GM18951 (cell line): ENCODE measurements at regions not wholly inside any gene's neighbourhood (a gene's known extent, or its start where the extent isn't known, plus 50 kb on each side); places are given as distances from the start of the nearest gene placed in this dataset.
"Not testable (repeated sequence)": the region's sequence is repeated elsewhere in the genome, so short reads cannot be mapped to it uniquely, and the experiment has no call there.

Experiments
- POLR2A ChIP-seq: IDR thresholded peaks from 4 replicates; pipeline ENCODE4 v1.6.1; 2011; ENCODE audit warnings: mild to moderate bottlenecking; ENCODE audit not compliant: insufficient read length, insufficient read depth; ENCODE audit errors: extremely low read depth
- in situ Hi-C: fragments of 300-500 bp; cut with MboI; formaldehyde crosslinking; loops from one replicate; pipeline ENCODE4 v1.12.0; 2022; ENCODE audit warnings: low sequenced_read_pairs, mixed read lengths, inconsistent platforms; ENCODE audit not compliant: unreplicated experiment

DNA sequence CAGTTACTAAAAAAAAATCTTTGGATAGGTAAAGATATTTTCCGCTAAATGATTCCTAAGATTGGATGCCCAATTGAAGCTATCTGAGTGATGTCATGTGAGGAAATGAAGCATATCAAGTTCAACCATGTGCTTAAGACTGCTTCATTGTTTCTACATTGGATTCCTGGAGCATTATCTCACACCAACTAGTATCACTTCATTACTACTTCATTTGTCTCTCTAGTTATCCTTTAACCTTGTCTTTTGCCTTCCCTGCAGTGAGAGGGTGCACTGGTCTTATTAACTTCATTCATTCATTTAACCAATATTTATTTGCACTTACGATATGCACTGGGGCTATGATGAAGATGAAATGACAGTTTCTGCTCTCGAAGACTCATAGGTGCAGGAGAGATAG lies 198.1 kb downstream of the SLC38A4 start:
- TF ChIP-seq POLR2A: no peak
- in situ Hi-C loops: no loop called here

DNA sequence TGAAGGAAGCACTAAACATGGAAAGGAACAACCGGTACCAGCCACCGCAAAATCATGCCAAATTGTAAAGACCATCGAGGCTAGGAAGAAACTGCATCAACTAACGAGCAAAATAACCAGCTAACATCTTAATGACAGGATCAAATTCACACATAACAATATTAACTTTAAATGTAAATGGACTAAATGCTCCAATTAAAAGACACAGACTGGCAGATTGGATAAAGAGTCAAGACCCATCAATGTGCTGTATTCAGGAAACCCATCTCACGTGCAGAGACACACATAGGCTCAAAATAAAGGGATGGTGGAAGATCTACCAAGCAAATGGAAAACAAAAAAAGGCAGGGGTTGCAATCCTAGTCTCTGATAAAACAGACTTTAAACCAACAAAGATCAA lies 206.3 kb downstream of the SLC38A4 start:
- in situ Hi-C loops: not testable (repeated sequence)

DNA sequence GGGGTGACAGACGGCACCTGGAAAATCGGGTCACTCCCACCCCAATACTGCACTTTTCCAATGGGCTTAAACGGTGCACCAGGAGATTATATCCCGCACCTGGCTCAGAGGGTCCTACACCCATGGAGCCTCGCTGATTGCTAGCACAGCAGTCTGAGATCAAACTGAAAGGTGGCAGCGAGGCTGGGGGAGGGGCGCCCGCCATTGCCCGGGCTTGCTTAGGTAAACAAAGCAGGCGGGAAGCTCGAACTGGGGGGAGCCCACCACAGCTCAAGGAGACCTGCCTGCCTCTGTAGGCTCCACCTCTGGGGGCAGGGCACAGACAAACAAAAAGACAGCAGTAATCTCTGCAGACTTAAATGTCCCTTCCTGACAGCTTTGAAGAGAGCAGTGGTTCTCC lies 208.1 kb downstream of the SLC38A4 start:
- in situ Hi-C loops: not testable (repeated sequence)

DNA sequence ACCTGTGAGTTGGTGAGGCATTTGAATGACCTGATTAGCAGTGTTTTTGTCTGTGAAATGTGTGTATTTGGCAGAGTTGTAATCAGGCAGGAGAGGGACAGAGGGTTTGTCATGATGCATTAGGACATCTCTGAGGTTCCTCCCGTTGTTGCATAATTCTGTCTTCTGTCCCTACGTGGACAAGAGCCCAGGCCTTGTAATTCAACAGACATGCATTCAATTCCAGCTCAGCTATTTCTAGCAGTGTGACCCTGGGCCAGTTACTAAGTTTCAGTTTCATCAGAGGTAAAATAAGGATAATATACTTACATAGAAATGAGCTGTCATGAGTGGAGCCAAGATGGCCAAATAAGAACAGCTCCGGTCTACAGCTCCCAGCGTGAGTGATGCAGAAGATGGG lies 208.6 kb downstream of the SLC38A4 start:
- in situ Hi-C loops: no loop called here
- TF ChIP-seq POLR2A: no peak

DNA sequence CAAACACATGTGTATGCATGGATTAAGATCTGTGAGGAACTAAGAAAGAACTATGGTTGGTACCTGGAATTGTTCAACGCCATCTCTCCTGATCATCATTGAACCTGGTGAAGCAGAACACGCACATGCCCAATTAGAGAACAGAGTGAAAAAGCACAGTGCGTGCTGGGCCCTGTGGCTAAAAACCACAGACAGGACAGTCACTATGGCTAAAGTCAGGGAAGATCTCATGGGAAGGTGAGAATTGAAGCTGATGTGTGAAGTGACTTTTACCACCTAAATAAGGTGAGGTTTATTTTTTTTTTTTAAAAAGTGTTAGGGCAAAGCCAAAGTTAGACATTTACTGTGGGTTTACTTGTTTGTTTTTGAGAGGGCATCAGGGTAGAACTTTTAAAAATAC lies 215.0 kb downstream of the SLC38A4 start:
- in situ Hi-C loops: no loop called here
- TF ChIP-seq POLR2A: no peak

DNA sequence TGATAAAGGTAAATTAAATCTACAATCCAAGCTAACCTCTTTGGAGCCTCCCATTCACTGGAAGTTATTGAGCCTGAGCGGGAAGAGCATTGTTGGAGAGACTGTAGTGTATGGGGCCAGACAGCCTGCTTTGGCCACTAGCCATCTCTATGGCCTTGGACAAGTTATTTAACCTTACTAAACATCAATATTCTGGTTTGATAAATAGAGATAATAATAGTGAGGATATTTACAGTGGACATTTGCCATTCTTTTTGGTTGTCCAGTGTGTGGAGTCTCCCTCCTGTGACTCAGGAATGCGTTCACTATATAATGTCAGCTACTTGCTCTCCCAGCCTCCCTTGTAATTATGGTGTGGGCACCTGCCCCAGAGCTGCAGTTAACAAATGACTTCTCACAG lies 216.1 kb downstream of the SLC38A4 start:
- no peak for TF ChIP-seq POLR2A
- in situ Hi-C loops: no loop called here

DNA sequence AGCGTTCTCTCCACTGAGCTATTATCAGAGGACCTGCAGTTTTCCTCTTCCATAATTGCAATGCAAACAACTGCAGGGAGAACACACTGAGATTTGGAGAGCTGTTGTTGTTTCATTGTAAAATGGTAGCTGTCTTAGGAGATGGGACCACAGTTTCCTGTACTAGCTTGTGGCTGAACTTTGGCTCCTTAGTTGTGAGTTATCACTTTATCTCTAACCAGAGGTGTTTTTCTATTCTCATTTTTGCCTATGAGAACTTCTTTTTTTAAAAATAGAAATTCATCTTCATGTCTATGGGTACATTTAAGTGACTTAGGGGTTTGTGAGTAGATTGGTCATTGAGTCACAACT lies 216.5 kb downstream of the SLC38A4 start:
- no peak for TF ChIP-seq POLR2A
- in situ Hi-C loops: no loop called here

DNA sequence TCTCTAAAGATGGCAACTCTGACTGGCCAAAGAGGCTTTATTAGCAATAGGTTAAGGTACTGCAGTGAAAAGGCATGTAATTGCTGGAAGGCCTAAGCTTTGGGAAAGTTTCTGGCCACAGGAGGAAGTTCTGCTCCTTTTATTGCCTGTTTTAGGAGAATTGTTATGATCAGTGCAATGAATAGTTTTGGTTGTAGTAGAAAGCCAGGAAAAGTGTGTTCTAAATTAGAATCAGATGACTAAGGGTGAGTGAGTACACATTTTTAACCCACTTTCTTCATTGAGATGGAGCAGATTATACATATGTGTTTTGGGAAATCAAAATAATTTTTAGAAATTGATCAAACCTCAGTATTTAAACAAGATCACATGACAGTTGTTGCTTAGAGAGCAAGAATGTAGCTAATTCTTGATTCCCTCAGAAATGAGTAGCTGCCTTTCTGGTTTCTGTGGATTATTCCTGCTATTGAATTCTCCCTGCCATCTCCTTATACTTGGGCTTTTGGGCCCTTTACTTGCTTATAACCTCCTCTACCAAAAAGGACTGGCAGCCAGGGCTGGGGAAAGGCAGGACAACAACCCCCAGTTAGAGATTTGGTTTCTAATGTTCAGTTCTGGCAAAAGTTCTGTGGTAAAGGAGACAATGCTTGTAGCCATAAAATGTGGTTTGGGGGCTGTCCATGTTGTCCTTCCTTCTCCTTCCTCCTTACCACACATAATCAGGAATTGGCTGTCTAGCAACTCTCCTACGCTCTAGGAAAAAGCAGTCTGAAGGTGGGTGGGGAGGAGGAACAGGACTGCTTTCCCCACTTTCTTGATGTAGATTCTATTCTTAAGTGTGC lies 217.1 kb downstream of the SLC38A4 start:
- no peak for TF ChIP-seq POLR2A
- in situ Hi-C loops: no loop called here

DNA sequence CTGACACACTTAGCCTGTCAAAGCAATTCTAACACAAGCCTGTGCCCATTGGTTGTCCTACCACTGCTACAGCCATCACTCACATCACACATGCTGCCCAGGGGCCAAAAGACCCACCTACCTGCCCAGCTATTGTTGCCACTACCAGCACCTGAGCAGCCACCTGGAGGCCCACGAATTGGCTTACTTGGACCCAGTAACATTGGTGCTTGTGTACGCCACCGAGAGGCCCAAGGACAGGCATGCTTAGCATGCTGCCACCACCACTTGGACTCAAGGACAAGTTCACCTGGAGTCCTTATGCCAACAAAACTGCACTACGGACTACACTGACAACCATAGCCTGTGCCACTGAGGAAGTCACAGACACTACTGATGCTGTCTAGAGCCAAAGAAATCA lies 221.1 kb downstream of the SLC38A4 start:
- in situ Hi-C loops: no loop called here
- no peak for TF ChIP-seq POLR2A

DNA sequence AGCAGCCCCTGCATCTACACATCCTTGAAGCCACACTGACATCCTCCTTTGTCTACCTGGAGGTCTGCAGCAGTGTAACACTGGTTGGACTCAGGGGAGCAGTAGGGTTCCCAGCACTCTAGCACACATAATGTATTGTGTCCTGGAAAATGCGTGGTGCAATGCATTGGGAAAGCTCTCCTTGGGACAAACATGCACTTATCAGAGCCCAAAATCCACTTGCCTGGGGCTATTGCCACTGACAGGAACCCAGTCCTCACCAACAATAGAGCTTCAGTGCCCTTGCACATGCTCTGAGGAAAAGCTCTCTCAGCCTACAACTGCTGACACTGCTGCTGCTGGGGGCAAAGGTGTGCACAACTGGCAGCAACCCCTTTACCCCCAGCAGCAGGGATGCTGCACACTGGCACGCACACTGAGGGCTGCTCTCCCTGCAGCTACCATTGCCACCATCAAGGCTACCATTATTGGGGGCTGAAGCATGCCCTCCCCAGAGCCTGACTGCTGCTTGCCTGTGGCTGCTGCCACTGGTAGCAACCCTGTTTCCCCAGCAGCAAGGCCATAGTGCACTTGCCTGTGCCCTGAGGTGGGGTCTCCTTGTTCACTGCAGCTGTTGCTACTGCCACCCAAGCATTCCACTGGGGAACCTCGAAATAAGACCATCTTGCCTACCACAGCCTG lies 221.9 kb downstream of the SLC38A4 start:
- no peak for TF ChIP-seq POLR2A
- in situ Hi-C loops: no loop called here

DNA sequence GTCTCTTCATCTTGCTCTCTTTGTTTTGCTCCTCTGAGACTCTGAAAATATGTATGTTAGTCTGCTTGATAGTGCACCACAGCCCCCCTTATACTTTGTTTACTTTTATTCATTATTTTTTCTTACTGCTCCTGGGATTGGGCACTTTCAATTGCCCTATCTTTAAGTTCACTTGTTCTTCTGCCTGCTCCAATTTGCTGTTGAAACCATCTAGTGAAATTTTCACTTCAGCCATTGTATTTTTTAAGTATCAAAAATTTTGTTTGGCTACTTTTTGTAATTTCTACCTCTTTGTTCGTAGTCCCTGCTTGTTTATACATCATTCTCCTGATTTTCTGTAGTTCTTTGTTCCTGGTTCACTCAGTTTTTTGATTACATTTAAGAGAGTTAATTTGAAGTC lies 223.3 kb downstream of the SLC38A4 start:
- in situ Hi-C loops: no loop called here
- no peak for TF ChIP-seq POLR2A

DNA sequence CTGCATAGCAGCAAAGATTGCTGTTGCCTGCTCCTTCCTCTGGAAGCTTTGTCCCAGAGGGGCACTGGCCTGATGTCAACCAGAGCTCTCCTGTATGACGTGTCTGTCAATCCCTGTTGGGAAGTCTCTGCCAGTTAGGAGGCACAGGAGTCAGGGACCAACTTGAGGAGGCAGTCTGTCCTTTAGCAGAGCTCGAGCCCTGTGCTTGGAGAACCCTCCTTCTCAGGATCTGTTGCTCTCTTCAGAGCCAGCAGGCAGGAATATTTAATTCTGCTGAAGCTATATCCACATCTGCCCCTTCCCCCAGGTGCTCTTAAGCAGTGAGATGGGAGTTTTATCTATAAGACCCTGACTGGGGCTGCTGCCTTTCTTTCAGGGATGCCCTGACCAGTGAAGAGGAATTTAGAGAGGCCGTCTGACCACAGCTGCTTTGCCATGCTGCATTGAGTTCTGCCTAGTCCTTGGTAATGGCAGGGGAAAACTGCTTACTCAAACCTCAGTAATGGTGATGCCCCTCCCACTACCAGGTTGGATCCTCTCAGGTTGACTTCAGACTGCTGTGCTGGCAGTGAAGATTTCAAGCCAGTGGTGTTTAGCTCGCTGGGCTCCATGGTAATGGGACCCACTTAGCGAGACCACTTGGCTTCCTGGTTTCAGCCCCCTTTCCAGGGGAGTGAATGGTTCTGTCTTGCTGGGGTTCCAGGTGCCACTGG lies 218.6 kb upstream of the SLC38A2 start:
- TF ChIP-seq POLR2A: no peak
- in situ Hi-C loops: no loop called here

DNA sequence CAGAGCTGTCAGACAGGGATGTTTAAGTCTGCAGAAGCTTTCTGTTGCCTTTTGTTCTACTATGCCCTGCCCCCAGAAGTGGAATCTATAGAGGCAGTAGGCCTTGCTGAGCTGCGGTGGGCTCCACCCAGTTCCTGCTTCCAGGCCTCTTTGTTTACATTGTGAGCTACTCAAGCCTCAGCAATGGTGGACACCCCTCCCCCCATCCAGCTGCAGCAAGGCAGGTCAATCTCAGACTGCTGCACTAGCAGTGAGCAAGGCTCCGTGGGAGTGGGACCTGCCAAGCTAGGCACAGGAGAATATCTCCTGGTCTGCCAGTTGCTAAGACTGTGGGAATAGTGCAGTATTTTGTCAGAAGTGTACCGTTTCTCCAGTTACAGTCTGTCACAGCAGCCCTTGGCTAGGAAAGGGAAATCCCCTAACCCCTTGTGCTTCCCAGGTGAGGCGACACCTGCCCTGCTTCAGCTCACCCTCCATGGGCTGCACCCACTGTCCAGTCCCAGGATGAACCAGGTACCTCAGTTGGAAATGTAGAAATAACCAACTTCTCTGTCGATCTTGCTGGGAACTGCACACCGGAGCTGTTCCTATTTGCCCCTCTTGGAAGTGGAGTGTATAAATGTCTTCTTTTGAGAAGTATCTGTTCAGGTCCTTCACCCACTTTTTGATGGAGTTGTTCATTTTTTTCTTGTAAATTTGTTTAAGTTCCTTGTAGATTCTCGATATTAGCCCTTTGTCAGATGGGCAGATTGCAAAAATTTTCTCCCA lies 213.5 kb upstream of the SLC38A2 start:
- in situ Hi-C loops: no loop called here

DNA sequence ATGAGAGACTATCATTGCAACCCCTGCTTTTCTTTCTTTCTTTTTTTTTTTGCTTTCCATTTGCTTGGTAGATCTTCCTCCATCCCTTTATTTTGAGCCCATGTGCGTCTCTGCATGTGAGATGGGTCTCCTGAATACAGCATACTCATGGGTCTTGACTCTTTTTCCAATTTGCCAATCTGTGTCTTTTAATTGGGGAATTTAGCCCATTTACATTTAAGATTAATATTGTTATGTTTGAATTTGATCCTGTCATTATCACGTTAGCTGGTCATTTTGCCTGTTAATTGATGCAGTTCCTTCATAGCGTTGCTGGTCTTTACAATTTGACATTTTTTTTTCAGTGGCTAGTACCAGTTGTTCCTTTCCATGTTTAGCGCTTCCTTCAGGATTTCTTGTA lies 211.5 kb upstream of the SLC38A2 start:
- in situ Hi-C loops: not testable (repeated sequence)

More for the DNA sequence above, 213.5 kb upstream of the SLC38A2 start:
- TF ChIP-seq POLR2A: no peak

DNA sequence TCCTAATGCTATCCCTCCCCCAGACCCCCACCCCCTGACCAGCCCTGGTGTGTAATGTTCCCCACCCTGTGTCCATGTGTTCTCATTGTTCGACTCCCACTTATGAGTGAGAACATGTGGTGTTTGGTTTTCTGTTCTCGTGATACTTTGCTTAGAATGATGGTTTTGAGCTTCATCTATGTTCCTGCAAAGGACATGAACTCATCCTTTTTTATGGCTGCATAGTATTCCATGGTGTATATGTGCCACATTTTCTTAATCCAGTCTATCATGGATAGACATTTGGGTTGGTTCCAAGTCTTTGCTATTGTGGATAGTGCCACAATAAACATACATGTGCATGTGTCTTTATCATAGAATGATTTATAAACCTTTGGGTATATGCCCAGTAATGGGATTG lies 209.4 kb upstream of the SLC38A2 start:
- in situ Hi-C loops: not testable (repeated sequence)
